H9 (cell line): ENCODE measurements at regions not wholly inside any gene's neighbourhood (a gene's known extent, or its start where the extent isn't known, plus 50 kb on each side); places are given as distances from the start of the nearest gene placed in this dataset.

Experiments used
- DNase-seq: peaks from one replicate; pipeline ENCODE4 v3.0.0-alpha.2; 2017
- H2AFZ ChIP-seq: one replicate; pipeline ENCODE4 v1.6.1; 2013; ENCODE audit warnings: mild to moderate bottlenecking, low read length, control low read depth, moderate library complexity
- H2AK5ac ChIP-seq: 2 replicates; pipeline ENCODE4 v1.6.1; 2013; ENCODE audit warnings: low read length, control low read depth, mixed read lengths; ENCODE audit not compliant: insufficient read length
- H2BK120ac ChIP-seq: one replicate; pipeline ENCODE4 v1.6.1; 2013; ENCODE audit warnings: low read depth, mild to moderate bottlenecking, low read length, control low read depth, inconsistent platforms; ENCODE audit not compliant: poor library complexity, severe bottlenecking
- H2BK12ac ChIP-seq: 2 replicates; pipeline ENCODE4 v1.6.1; 2013; ENCODE audit warnings: low read length, control low read depth, mixed read lengths, low read depth; ENCODE audit not compliant: insufficient read length
- H2BK15ac ChIP-seq: 2 replicates; pipeline ENCODE4 v1.6.1; 2013; ENCODE audit warnings: low read depth, low read length, control low read depth
- H2BK20ac ChIP-seq: one replicate; pipeline ENCODE4 v1.6.1; 2013; ENCODE audit warnings: low read depth, mild to moderate bottlenecking, low read length, control low read depth, inconsistent platforms; ENCODE audit not compliant: poor library complexity, severe bottlenecking
- H2BK5ac ChIP-seq: 2 replicates; pipeline ENCODE4 v1.6.1; 2013; ENCODE audit warnings: low read length, control low read depth, mixed read lengths; ENCODE audit not compliant: insufficient read length
- H3K14ac ChIP-seq: 2 replicates; pipeline ENCODE4 v1.6.1; 2013; ENCODE audit warnings: low read length, control low read depth; ENCODE audit not compliant: insufficient read depth
- H3K18ac ChIP-seq: 2 replicates; pipeline ENCODE4 v1.6.1; 2013; ENCODE audit warnings: low read depth, mild to moderate bottlenecking, mixed read lengths, low read length, control low read depth; ENCODE audit not compliant: insufficient read length
- H3K23ac ChIP-seq: 2 replicates; pipeline ENCODE4 v1.6.1; 2013; ENCODE audit warnings: low read length, control low read depth, mixed read lengths, low read depth; ENCODE audit not compliant: insufficient read length
- H3K23me2 ChIP-seq: 2 replicates; pipeline ENCODE4 v1.6.1; 2013; ENCODE audit warnings: low read depth, mild to moderate bottlenecking, mixed read lengths, low read length, control low read depth; ENCODE audit not compliant: insufficient read length, poor library complexity, severe bottlenecking
- H3K27ac ChIP-seq: 2 replicates; pipeline ENCODE4 v1.5.1; 2013; ENCODE audit warnings: low read length, control low read depth, mixed read lengths, low read depth; ENCODE audit not compliant: insufficient read length
- H3K27me3 ChIP-seq: 2 replicates; pipeline ENCODE4 v1.6.1; 2013; ENCODE audit warnings: low read length, control low read depth, inconsistent platforms; ENCODE audit not compliant: insufficient read depth
- H3K4ac ChIP-seq: 2 replicates; pipeline ENCODE4 v1.6.1; 2013; ENCODE audit warnings: low read depth, mild to moderate bottlenecking, control low read depth, inconsistent platforms, low read length, moderate library complexity
- H3K4me1 ChIP-seq: 2 replicates; pipeline ENCODE4 v1.6.1; 2013; ENCODE audit warnings: low read length, control low read depth, inconsistent platforms; ENCODE audit not compliant: insufficient read depth
- H3K4me2 ChIP-seq: 2 replicates; pipeline ENCODE4 v1.6.1; 2013; ENCODE audit warnings: low read length, control low read depth, mixed read lengths; ENCODE audit not compliant: insufficient read length, insufficient read depth
- H3K56ac ChIP-seq: 2 replicates; pipeline ENCODE4 v1.6.1; 2013; ENCODE audit warnings: low read depth, mild to moderate bottlenecking, mixed read lengths, low read length, control low read depth; ENCODE audit not compliant: insufficient read length
- H3K79me1 ChIP-seq: 2 replicates; pipeline ENCODE4 v1.6.1; 2013; ENCODE audit warnings: low read depth, mild to moderate bottlenecking, moderate library complexity, low read length, control low read depth, inconsistent platforms; ENCODE audit not compliant: insufficient read depth, poor library complexity, severe bottlenecking
- H3K79me2 ChIP-seq: 2 replicates; pipeline ENCODE4 v1.6.1; 2013; ENCODE audit warnings: low read length, control low read depth, inconsistent platforms; ENCODE audit not compliant: insufficient read depth
- H3K9ac ChIP-seq: 2 replicates; pipeline ENCODE4 v1.6.1; 2013; ENCODE audit warnings: low read length, control low read depth, mixed read lengths; ENCODE audit not compliant: insufficient read length; ENCODE audit errors: extremely low read depth
- H3K9me3 ChIP-seq: one replicate; pipeline ENCODE4 v1.6.1; 2013; ENCODE audit warnings: low read depth, low read length, inconsistent platforms; ENCODE audit not compliant: control insufficient read depth
- H3T11ph ChIP-seq: one replicate; pipeline ENCODE4 v1.6.1; 2013; ENCODE audit warnings: mild to moderate bottlenecking, low read length, control low read depth, inconsistent platforms
- H4K20me1 ChIP-seq: one replicate; pipeline ENCODE4 v1.6.1; 2013; ENCODE audit not compliant: control insufficient read depth, insufficient read length, insufficient read depth
- H4K5ac ChIP-seq: 2 replicates; pipeline ENCODE4 v1.6.1; 2013; ENCODE audit warnings: low read depth, mild to moderate bottlenecking, mixed read lengths, low read length, control low read depth; ENCODE audit not compliant: insufficient read length
- H4K8ac ChIP-seq: replicated peaks from 2 replicates; pipeline ENCODE4 v1.6.1; 2013; ENCODE audit warnings: low read length, control low read depth, mixed read lengths, low read depth; ENCODE audit not compliant: insufficient read length
- H4K91ac ChIP-seq: 2 replicates; pipeline ENCODE4 v1.6.1; 2013; ENCODE audit warnings: low read depth, mild to moderate bottlenecking, moderate library complexity, mixed read lengths, low read length, control low read depth; ENCODE audit not compliant: insufficient read length
- H3K27ac Mint-ChIP-seq, 3 experiments: 2 replicates in 2 of 3; 3 replicates in 1 of 3; pipeline ENCODE4 v1.8.0; 2020 to 2021; ENCODE audit warnings: mixed read lengths in 3 of 3, mild to moderate bottlenecking in 1 of 3, moderate library complexity in 1 of 3
- H3K27me3 Mint-ChIP-seq: 2 replicates; pipeline ENCODE4 v1.8.0; 2021; ENCODE audit warnings: low read depth, mild to moderate bottlenecking, moderate library complexity, mixed read lengths
- H3K36me3 Mint-ChIP-seq, 3 experiments: 2 replicates in 2 of 3; 3 replicates in 1 of 3; pipeline ENCODE4 v1.8.0; 2020 to 2021; ENCODE audit warnings: low read depth in 3 of 3, mixed read lengths in 3 of 3; ENCODE audit not compliant: insufficient read depth in 1 of 3
- H3K4me1 Mint-ChIP-seq, 2 experiments: 2 replicates each; pipeline ENCODE4 v1.8.0; 2020; ENCODE audit warnings: mixed read lengths in 2 of 2
- H3K4me3 Mint-ChIP-seq, 2 experiments: 2 replicates in 1 of 2; 3 replicates in 1 of 2; pipeline ENCODE4 v1.8.0; 2020 to 2021; ENCODE audit warnings: mild to moderate bottlenecking in 2 of 2, mixed read lengths in 2 of 2, moderate library complexity in 1 of 2
- H3K9me3 Mint-ChIP-seq, 2 experiments: 2 replicates in 1 of 2; 3 replicates in 1 of 2; pipeline ENCODE4 v1.8.0; 2020; ENCODE audit warnings: mild to moderate bottlenecking in 2 of 2, mixed read lengths in 2 of 2, moderate library complexity in 1 of 2
- CTCF ChIP-seq: fragments of 200-600 bp; sonication (generic); conservative IDR thresholded peaks from 3 replicates; pipeline ENCODE4 v1.8.0; 2021; ENCODE audit warnings: antibody characterized with exemption, mild to moderate bottlenecking
- WGBS: extraction: QIAGEN DNeasy Blood & Tissue Kit; methylation state at CpG from one replicate; pipeline ENCODE4 v1.1.7; 2013; ENCODE audit warnings: missing lambda C conversion rate, low lambda C conversion rate, mixed read lengths; ENCODE audit not compliant: insufficient read length; ENCODE audit errors: extremely low coverage; 5-methylcytosine and 5-hydroxymethylcytosine counted together

GRCh38 chr5:74198156-74198555, 442.4 kb downstream of the ENC1 start:
- H3K9ac ChIP-seq = no peak overlapping the region

More at GRCh38 chr5:74198156-74198555, 442.4 kb downstream of the ENC1 start:
- no peaks in the 10 kb centered on the region for H3K4me1 Mint-ChIP-seq
- Histone ChIP-seq H3K4ac (no peak overlapping the region), H3T11ph (no peak overlapping the region), H4K91ac (no peak overlapping the region), H2BK120ac (no peak overlapping the region), H2BK5ac (no peak overlapping the region), H2AK5ac (no peak overlapping the region), H2BK12ac (no peak overlapping the region), H4K5ac (no peak overlapping the region), H3K79me1 (no peaks in the 10 kb centered on the region), H3K27me3 (no peaks in the 10 kb centered on the region), H3K56ac (no peak overlapping the region), H3K4me2 (no peak overlapping the region), H3K27ac (no peak overlapping the region), H2AFZ (no peak overlapping the region), H3K23ac (no peak overlapping the region), H4K20me1 (no peaks in the 10 kb centered on the region), H3K9me3 (no peaks in the 10 kb centered on the region), H3K79me2 (no peaks in the 10 kb centered on the region), H2BK15ac (no peak overlapping the region), H3K4me1 (no peaks in the 10 kb centered on the region), H3K23me2 (no peaks in the 10 kb centered on the region), H3K14ac (no peak overlapping the region), H3K18ac (no peak overlapping the region), H2BK20ac (no peak overlapping the region), H4K8ac (no peak overlapping the region)
- no peaks in the 10 kb centered on the region for H3K27me3 Mint-ChIP-seq
- TF ChIP-seq CTCF = no peak
- no peaks in the 10 kb centered on the region for H3K9me3 Mint-ChIP-seq
- H3K27ac Mint-ChIP-seq = no peak overlapping the region
- H3K4me3 Mint-ChIP-seq = no peak overlapping the region
- DNase-seq = no peak
- no CpG with 5 or more reads among the region's 2 CpGs for WGBS
- no peaks in the 10 kb centered on the region for H3K36me3 Mint-ChIP-seq
